OCI-LY7 (cell line): ENCODE measurements at regions not wholly inside any gene's neighbourhood (a gene's known extent, or its start where the extent isn't known, plus 50 kb on each side); places are given as distances from the start of the nearest gene placed in this dataset.

Experiments
- BruUV-seq: library from RNA; stranded (reverse); fragments of 400-500 nt; replicated peaks from 2 replicates; lab custom pipeline; 2021; lab: Mats Ljungman, UMichigan
- CTCF ChIA-PET: fragments of 300-600 bp; sonication (Branson Sonifier 250); formaldehyde crosslinking; loops from one replicate; lab custom pipeline; 2022; ENCODE audit warnings: antibody characterized with exemption; ENCODE audit not compliant: unreplicated experiment; lab: Charles Lee
- POLR2A ChIA-PET: fragments of 300-600 bp; sonication (Branson Sonifier 250); formaldehyde crosslinking; loops from one replicate; lab custom pipeline; 2022; ENCODE audit warnings: antibody characterized with exemption; lab: Charles Lee
- DNase-seq: peaks from one replicate; pipeline ENCODE4 v3.0.0-alpha.2; 2015; ENCODE audit warnings: low spot score
- H2AFZ ChIP-seq: fragments of 200-600 bp; sonication (generic), shearing (Covaris generic); 2 replicates; pipeline ENCODE4 v1.6.1; 2014; ENCODE audit warnings: mild to moderate bottlenecking, antibody characterized with exemption, low read length, moderate library complexity
- H3K27ac ChIP-seq: fragments of 200-600 bp; sonication (generic); 2 replicates; pipeline ENCODE4 v1.5.1; 2014; ENCODE audit warnings: mixed run types, low read depth, mild to moderate bottlenecking, moderate library complexity, low read length, inconsistent platforms; ENCODE audit not compliant: poor library complexity, severe bottlenecking
- H3K36me3 ChIP-seq: fragments of 200-600 bp; sonication (generic); 2 replicates; pipeline ENCODE4 v1.6.1; 2014; ENCODE audit warnings: mild to moderate bottlenecking, antibody characterized with exemption, low read length, moderate library complexity, mixed read lengths; ENCODE audit not compliant: insufficient read depth
- H3K4me1 ChIP-seq: fragments of 200-600 bp; sonication (generic); 2 replicates; pipeline ENCODE4 v1.5.1; 2014; ENCODE audit warnings: mild to moderate bottlenecking, low read length; ENCODE audit not compliant: insufficient read depth, poor library complexity, severe bottlenecking
- H3K4me2 ChIP-seq: fragments of 200-600 bp; sonication (generic); 2 replicates; pipeline ENCODE4 v1.6.1; 2014; ENCODE audit warnings: mild to moderate bottlenecking, low read length
- H3K4me3 ChIP-seq: fragments of 200-600 bp; sonication (generic); 2 replicates; pipeline ENCODE4 v1.5.1; 2014; ENCODE audit warnings: mild to moderate bottlenecking, low read depth, low read length; ENCODE audit not compliant: poor library complexity, severe bottlenecking
- H3K79me2 ChIP-seq: fragments of 200-600 bp; sonication (generic); 2 replicates; pipeline ENCODE4 v1.6.1; 2016; ENCODE audit warnings: low read depth, mild to moderate bottlenecking, low read length, moderate library complexity, mixed read lengths; ENCODE audit not compliant: insufficient read depth
- H3K9me2 ChIP-seq: fragments of 200-600 bp; sonication (generic); 2 replicates; pipeline ENCODE4 v1.6.1; 2016; ENCODE audit warnings: mild to moderate bottlenecking, low read length, mixed read lengths; ENCODE audit not compliant: insufficient read depth
- H3K9me3 ChIP-seq: fragments of 200-600 bp; sonication (generic); 2 replicates; pipeline ENCODE4 v1.6.1; 2014; ENCODE audit warnings: mild to moderate bottlenecking, mixed run types, low read length, mixed read lengths
- H4K20me1 ChIP-seq: fragments of 200-600 bp; sonication (generic); 2 replicates; pipeline ENCODE4 v1.6.1; 2014; ENCODE audit warnings: mild to moderate bottlenecking, antibody characterized with exemption, low read length, moderate library complexity, mixed read lengths; ENCODE audit not compliant: insufficient read depth
- EZH2phosphoT487 ChIP-seq: fragments of 200-600 bp; sonication (generic); IDR thresholded peaks from 2 replicates; pipeline ENCODE4 v1.6.1; 2018; ENCODE audit warnings: low read depth, borderline replicate concordance, mild to moderate bottlenecking, mixed run types, antibody characterized with exemption, low read length, moderate library complexity, mixed read lengths
- intact Hi-C: fragments of 100-400 bp; cut with micrococcal nuclease; formaldehyde crosslinking; loops from one replicate; pipeline ENCODE4 v1.10.0; 2022; ENCODE audit not compliant: unreplicated experiment
- TF ChIP-seq, protein P1 (sequence below): fragments of 200-600 bp; sonication (generic); conservative IDR thresholded peaks from 2 replicates; pipeline ENCODE4 v1.5.1; 2014; ENCODE audit warnings: mild to moderate bottlenecking, antibody characterized with exemption, low read length, moderate library complexity, mixed read lengths

DNA sequence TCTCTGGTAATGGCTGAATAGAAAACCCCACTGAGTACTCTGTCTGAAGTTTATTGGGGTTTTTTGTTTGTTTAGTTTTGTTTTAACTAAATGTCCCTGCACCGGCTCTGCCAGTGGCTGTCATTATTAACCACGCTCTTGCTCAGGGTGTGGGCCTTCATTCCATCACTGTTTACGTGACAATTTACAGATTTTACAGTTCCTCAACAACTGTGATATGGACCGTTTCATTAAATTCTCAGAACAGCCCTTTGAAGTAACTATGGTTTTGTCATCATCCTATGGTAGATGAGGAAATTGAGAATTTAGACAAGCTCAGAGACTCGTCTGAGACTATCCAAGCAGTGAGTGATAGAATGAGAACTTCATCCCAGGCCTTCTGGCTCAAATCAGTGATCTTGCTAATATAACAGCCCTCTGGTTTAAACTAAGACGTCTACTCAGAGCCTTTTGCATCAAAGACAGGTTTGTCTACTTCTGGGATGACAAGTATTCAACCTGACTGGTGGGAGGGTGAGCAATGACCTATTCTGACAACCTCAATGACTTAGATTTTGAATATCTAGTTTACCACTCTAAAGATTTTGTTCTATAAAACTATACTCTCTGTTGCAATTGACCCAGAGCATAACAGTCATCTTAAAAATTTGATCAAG, 77.3 kb upstream of the MAP3K1 start:
- intact Hi-C loops = no loop called here

DNA sequence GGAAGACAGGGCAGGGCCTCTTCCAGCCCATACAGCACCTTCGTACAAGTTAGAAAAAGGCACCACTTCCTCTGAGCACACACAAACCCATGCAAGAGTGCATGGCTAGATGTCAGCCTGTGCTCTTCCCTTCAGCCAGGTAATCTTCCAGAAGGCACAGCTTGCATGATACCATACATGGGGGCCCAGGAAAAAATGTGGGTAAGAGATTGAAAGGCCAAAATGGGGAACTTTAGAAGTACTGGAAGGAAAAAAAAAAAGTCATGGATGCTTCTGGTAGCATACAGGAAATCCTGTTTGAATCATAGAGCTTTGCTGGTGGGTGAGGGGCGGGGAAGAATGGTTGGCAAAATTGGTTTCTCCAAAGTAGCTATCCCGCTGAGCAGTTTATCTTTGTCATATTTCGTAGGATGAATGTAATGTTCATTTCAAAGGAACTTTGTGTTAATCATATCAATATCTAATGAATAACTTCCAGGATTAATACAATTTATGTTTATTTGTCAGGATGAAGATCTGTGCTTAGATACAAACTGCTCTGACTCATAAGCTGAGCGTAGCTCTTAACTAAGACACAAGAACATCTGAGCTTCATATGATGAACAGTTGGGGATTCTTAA, 78.2 kb upstream of the MAP3K1 start:
- peak overlapping the region; percentile 86 for H3K27ac ChIP-seq
- peak; percentile 46 for DNase-seq
- BruUV-seq = no TSS peak
- intact Hi-C loops = no loop called here
- H3K9me2 ChIP-seq = no peaks in the 10 kb centered on the region
- no peaks in the 10 kb centered on the region for H4K20me1 ChIP-seq
- POLR2A ChIA-PET = interaction anchor here (0.5 to 2.7 kb wide), 15 partner anchors 8 to 243 kb away, joined by 3 to 24 read pairs (median 6); no protein-coding TSS in a partner anchor
- TF ChIP-seq, protein P1, sequence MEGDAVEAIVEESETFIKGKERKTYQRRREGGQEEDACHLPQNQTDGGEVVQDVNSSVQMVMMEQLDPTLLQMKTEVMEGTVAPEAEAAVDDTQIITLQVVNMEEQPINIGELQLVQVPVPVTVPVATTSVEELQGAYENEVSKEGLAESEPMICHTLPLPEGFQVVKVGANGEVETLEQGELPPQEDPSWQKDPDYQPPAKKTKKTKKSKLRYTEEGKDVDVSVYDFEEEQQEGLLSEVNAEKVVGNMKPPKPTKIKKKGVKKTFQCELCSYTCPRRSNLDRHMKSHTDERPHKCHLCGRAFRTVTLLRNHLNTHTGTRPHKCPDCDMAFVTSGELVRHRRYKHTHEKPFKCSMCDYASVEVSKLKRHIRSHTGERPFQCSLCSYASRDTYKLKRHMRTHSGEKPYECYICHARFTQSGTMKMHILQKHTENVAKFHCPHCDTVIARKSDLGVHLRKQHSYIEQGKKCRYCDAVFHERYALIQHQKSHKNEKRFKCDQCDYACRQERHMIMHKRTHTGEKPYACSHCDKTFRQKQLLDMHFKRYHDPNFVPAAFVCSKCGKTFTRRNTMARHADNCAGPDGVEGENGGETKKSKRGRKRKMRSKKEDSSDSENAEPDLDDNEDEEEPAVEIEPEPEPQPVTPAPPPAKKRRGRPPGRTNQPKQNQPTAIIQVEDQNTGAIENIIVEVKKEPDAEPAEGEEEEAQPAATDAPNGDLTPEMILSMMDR = no peak
- TF ChIP-seq EZH2phosphoT487 = no peak
- no peaks in the 10 kb centered on the region for H3K9me3 ChIP-seq
- no peaks in the 10 kb centered on the region for H3K36me3 ChIP-seq
- H3K4me1 ChIP-seq = peaks cover 57% of the 10 kb centered on the region
- peak overlapping the region; percentile 96; the same call in 1 of the 2 replicates for H2AFZ ChIP-seq
- peak overlapping the region; percentile 73 for H3K4me2 ChIP-seq
- CTCF ChIA-PET = interaction anchor here (0.6 to 1.2 kb wide), 2 partner anchors 38 to 325 kb away, joined by 3 to 4 read pairs; no protein-coding TSS in a partner anchor
- H3K4me3 ChIP-seq = peak overlapping the region; percentile 31
- no peaks in the 10 kb centered on the region for H3K79me2 ChIP-seq

More for the DNA sequence above, 77.3 kb upstream of the MAP3K1 start:
- POLR2A ChIA-PET = interaction anchor here (0.7 to 2.7 kb wide), 4 partner anchors 49 to 76 kb away, joined by 3 to 24 read pairs (median 8); no protein-coding TSS in a partner anchor
- no peaks in the 10 kb centered on the region for H3K9me3 ChIP-seq
- H4K20me1 ChIP-seq = no peaks in the 10 kb centered on the region
- no peaks in the 10 kb centered on the region for H3K9me2 ChIP-seq
- TF ChIP-seq EZH2phosphoT487 = no peak
- TF ChIP-seq, protein P1 = no peak
- no peaks in the 10 kb centered on the region for H3K79me2 ChIP-seq
- CTCF ChIA-PET = no interaction called here
- H3K4me1 ChIP-seq = peaks cover 52% of the 10 kb centered on the region
- H3K4me2 ChIP-seq = no peak overlapping the region
- peak overlapping the region; percentile 96; the same call in 1 of the 2 replicates for H2AFZ ChIP-seq
- no peak for DNase-seq
- BruUV-seq = no TSS peak
- H3K4me3 ChIP-seq = no peak overlapping the region
- no peak overlapping the region for H3K27ac ChIP-seq
- H3K36me3 ChIP-seq = no peaks in the 10 kb centered on the region
